HEK293 (cell line): ENCODE measurements at regions not wholly inside any gene's neighbourhood (a gene's known extent, or its start where the extent isn't known, plus 50 kb on each side); places are given as distances from the start of the nearest gene placed in this dataset.
A peak's percentile ranks its signal among the peaks of the same experiment; 100 is the strongest.

Source experiments
- CTCF ChIA-PET: fragments of 350-600 bp; formaldehyde crosslinking; extraction: SDS; loops from one replicate; lab custom pipeline; 2021; ENCODE audit warnings: antibody characterized with exemption; lab: Yijun Ruan, JAX
- POLR2A ChIA-PET: fragments of 300-600 bp; formaldehyde crosslinking; extraction: SDS; loops from one replicate; lab custom pipeline; 2020; ENCODE audit warnings: antibody characterized with exemption, inconsistent platforms; lab: Yijun Ruan, JAX
- H3K27ac ChIP-seq: fragments of 200-500 bp; sonication (Bioruptor generic); 2 replicates; pipeline ENCODE4 v1.5.1; 2014; ENCODE audit warnings: low read depth, low read length, control low read depth, inconsistent platforms; ENCODE audit errors: extremely low read depth
- H3K36me3 ChIP-seq, 2 experiments: fragments of 200-500 bp in 1 of 2; sonication (Bioruptor generic) in 1 of 2; 1 replicate in 1 of 2; 2 replicates in 1 of 2; pipeline ENCODE4 v1.5.1; 2014 to 2017; ENCODE audit warnings: inconsistent platforms in 2 of 2, low read length in 2 of 2; ENCODE audit not compliant: control insufficient read depth in 2 of 2, insufficient read depth in 1 of 2
- H3K4me1 ChIP-seq: fragments of 200-500 bp; sonication (Bioruptor generic); 2 replicates; pipeline ENCODE4 v1.5.1; 2014; ENCODE audit warnings: mild to moderate bottlenecking, low read length, inconsistent platforms; ENCODE audit not compliant: control insufficient read depth, insufficient read depth
- H3K4me3 ChIP-seq: 2 replicates; pipeline ENCODE4 v1.5.1; 2011; ENCODE audit warnings: low read depth, mild to moderate bottlenecking, control low read depth, low read length, moderate library complexity
- H3K9me3 ChIP-seq: fragments of 200-500 bp; sonication (Bioruptor generic); 2 replicates; pipeline ENCODE4 v1.5.1; 2014; ENCODE audit warnings: low read depth, low read length, inconsistent platforms; ENCODE audit not compliant: control insufficient read depth, insufficient read depth
- GFI1B ChIP-seq: fragments of 450-650 bp; formaldehyde crosslinking; IDR thresholded peaks from 2 replicates; pipeline ENCODE4 v1.5.1; 2016; ENCODE audit warnings: missing biosample characterization, missing genetic modification characterization
- MYNN ChIP-seq: fragments of 450-650 bp; formaldehyde crosslinking; IDR thresholded peaks from 2 replicates; pipeline ENCODE4 v1.5.1; 2016; ENCODE audit warnings: missing biosample characterization, missing genetic modification characterization, borderline replicate concordance
- REPIN1 ChIP-seq: fragments of 450-650 bp; formaldehyde crosslinking; IDR thresholded peaks from 2 replicates; pipeline ENCODE4 v1.5.1; 2017; ENCODE audit warnings: missing biosample characterization, missing genetic modification characterization, low read depth
- SALL2 ChIP-seq: fragments of 450-650 bp; formaldehyde crosslinking; IDR thresholded peaks from 2 replicates; pipeline ENCODE4 v1.5.0; 2017; ENCODE audit warnings: missing biosample characterization, mild to moderate bottlenecking, missing genetic modification characterization, borderline replicate concordance
- ZFHX2 ChIP-seq: fragments of 450-650 bp; formaldehyde crosslinking; conservative IDR thresholded peaks from 2 replicates; pipeline ENCODE4 v1.5.1; 2016; ENCODE audit warnings: missing biosample characterization, missing genetic modification characterization
- ZNF16 ChIP-seq: fragments of 450-650 bp; formaldehyde crosslinking; IDR thresholded peaks from 2 replicates; pipeline ENCODE4 v1.5.1; 2016; ENCODE audit warnings: low read depth, missing biosample characterization, missing genetic modification characterization
- ZNF211 ChIP-seq: fragments of 450-650 bp; formaldehyde crosslinking; IDR thresholded peaks from 2 replicates; pipeline ENCODE4 v1.5.1; 2016; ENCODE audit warnings: low read depth, missing biosample characterization, missing genetic modification characterization
- ZNF239 ChIP-seq: fragments of 450-650 bp; formaldehyde crosslinking; IDR thresholded peaks from 2 replicates; pipeline ENCODE4 v1.5.1; 2016; ENCODE audit warnings: missing biosample characterization, missing genetic modification characterization
- ZNF548 ChIP-seq: fragments of 450-650 bp; formaldehyde crosslinking; IDR thresholded peaks from 2 replicates; pipeline ENCODE4 v1.5.1; 2016; ENCODE audit warnings: missing biosample characterization, missing genetic modification characterization
- ZNF623 ChIP-seq: fragments of 450-650 bp; formaldehyde crosslinking; IDR thresholded peaks from 2 replicates; pipeline ENCODE4 v1.5.1; 2016; ENCODE audit warnings: missing biosample characterization, missing genetic modification characterization
- ZNF629 ChIP-seq: fragments of 450-650 bp; formaldehyde crosslinking; IDR thresholded peaks from 2 replicates; pipeline ENCODE4 v1.5.1; 2017; ENCODE audit warnings: missing biosample characterization, missing genetic modification characterization
- TF ChIP-seq, protein P1 (sequence below): fragments of 450-650 bp; formaldehyde crosslinking; IDR thresholded peaks from 2 replicates; pipeline ENCODE4 v1.5.1; 2016; ENCODE audit warnings: missing biosample characterization, missing genetic modification characterization, borderline replicate concordance
- TF ChIP-seq, protein P2 (sequence below): fragments of 450-650 bp; formaldehyde crosslinking; IDR thresholded peaks from 2 replicates; pipeline ENCODE4 v1.5.1; 2016; ENCODE audit warnings: missing biosample characterization, missing genetic modification characterization
- TF ChIP-seq, protein P3 (sequence below): fragments of 450-650 bp; formaldehyde crosslinking; IDR thresholded peaks from 2 replicates; pipeline ENCODE4 v1.5.1; 2016; ENCODE audit warnings: missing biosample characterization, missing genetic modification characterization
- TF ChIP-seq, protein P4 (sequence below): fragments of 450-650 bp; formaldehyde crosslinking; optimal IDR thresholded peaks from 2 replicates; pipeline ENCODE3; 2016; ENCODE audit warnings: missing biosample characterization, mild to moderate bottlenecking, missing genetic modification characterization

DNA sequence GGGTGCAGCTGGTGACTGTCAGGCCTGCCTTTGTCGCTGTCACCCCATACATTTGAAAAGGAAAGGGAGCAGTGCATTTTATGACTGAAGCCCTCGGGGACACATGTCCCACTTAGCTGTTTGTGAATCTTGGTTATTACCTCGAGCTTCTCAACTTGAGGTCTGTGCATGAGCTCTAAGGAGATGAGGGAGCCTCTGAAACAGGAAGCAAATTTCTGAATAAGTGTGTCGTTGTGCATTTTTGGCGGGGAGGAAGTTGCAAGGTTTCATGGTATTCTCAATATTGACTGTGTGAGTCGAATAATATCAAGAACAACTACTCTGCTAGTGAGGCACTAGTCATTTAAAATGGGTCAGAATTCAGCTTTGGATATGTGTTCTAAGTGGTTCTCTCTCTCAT, 149.7 kb upstream of the PLET1 start:
- TF ChIP-seq, protein P1, sequence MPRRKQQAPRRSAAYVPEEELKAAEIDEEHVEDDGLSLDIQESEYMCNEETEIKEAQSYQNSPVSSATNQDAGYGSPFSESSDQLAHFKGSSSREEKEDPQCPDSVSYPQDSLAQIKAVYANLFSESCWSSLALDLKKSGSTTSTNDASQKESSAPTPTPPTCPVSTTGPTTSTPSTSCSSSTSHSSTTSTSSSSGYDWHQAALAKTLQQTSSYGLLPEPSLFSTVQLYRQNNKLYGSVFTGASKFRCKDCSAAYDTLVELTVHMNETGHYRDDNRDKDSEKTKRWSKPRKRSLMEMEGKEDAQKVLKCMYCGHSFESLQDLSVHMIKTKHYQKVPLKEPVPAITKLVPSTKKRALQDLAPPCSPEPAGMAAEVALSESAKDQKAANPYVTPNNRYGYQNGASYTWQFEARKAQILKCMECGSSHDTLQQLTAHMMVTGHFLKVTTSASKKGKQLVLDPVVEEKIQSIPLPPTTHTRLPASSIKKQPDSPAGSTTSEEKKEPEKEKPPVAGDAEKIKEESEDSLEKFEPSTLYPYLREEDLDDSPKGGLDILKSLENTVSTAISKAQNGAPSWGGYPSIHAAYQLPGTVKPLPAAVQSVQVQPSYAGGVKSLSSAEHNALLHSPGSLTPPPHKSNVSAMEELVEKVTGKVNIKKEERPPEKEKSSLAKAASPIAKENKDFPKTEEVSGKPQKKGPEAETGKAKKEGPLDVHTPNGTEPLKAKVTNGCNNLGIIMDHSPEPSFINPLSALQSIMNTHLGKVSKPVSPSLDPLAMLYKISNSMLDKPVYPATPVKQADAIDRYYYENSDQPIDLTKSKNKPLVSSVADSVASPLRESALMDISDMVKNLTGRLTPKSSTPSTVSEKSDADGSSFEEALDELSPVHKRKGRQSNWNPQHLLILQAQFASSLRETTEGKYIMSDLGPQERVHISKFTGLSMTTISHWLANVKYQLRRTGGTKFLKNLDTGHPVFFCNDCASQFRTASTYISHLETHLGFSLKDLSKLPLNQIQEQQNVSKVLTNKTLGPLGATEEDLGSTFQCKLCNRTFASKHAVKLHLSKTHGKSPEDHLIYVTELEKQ (tag by site-specific recombination), result no peak
- TF ChIP-seq ZNF16 (tag by site-specific recombination), result no peak
- TF ChIP-seq, protein P2, sequence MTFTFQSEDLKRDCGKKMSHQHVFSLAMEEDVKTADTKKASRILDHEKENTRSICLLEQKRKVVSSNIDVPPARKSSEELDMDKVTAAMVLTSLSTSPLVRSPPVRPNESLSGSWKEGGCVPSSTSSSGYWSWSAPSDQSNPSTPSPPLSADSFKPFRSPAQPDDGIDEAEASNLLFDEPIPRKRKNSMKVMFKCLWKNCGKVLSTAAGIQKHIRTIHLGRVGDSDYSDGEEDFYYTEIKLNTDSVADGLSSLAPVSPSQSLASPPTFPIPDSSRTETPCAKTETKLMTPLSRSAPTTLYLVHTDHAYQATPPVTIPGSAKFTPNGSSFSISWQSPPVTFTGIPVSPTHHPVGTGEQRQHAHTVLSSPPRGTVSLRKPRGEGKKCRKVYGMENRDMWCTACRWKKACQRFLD (tag by site-specific recombination), result no peak
- TF ChIP-seq SALL2 (tag by site-specific recombination), result no peak
- POLR2A ChIA-PET, result no interaction called here
- Histone ChIP-seq H3K27ac (no peak overlapping the region), H3K4me3 (no peak overlapping the region), H3K9me3 (no peaks in the 10 kb centered on the region), H3K36me3 (no peaks in the 10 kb centered on the region), H3K4me1 (no peaks in the 10 kb centered on the region)
- CTCF ChIA-PET, result interaction anchor here (0.7 kb wide), 1 partner anchor 177 kb away, joined by 3 read pairs; no protein-coding TSS in a partner anchor

DNA sequence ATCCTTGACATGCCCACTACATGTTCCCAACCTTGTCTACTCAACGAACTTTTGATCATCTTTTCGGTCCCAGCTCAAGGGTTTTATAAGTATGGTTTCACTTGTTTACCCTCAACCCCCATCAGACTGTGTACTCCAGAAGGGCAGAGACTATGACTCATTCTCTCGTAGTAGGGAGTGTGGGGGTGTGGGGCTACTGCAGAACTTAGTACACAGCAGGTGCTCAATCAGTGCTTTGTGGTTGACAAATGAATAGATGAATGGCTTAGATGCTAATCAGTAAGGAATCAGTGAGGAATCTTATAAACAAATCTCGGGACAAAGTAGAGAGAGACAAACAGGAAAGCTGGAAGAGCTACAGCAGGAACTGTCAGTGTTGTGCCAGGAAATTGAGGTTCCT, 151.7 kb upstream of the PLET1 start:
- Histone ChIP-seq H3K4me1 (no peaks in the 10 kb centered on the region), H3K4me3 (no peak overlapping the region), H3K9me3 (no peaks in the 10 kb centered on the region), H3K36me3 (no peaks in the 10 kb centered on the region), H3K27ac (no peak overlapping the region)
- POLR2A ChIA-PET, result no interaction called here
- TF ChIP-seq, protein P3, sequence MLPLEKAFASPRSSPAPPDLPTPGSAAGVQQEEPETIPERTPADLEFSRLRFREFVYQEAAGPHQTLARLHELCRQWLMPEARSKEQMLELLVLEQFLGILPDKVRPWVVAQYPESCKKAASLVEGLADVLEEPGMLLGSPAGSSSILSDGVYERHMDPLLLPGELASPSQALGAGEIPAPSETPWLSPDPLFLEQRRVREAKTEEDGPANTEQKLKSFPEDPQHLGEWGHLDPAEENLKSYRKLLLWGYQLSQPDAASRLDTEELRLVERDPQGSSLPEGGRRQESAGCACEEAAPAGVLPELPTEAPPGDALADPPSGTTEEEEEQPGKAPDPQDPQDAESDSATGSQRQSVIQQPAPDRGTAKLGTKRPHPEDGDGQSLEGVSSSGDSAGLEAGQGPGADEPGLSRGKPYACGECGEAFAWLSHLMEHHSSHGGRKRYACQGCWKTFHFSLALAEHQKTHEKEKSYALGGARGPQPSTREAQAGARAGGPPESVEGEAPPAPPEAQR (tag by site-specific recombination), result no peak
- TF ChIP-seq ZNF239 (tag by site-specific recombination), result no peak
- no peak for TF ChIP-seq ZNF629
- peak; percentile 14; the same call in 1 of the 2 replicates for TF ChIP-seq ZFHX2 (tag by site-specific recombination)
- TF ChIP-seq GFI1B (tag by site-specific recombination), result 0 out of 2 replicates have a peak, but pooled peaks have one; percentile 52
- TF ChIP-seq REPIN1 (tag by site-specific recombination), result no peak
- TF ChIP-seq MYNN, result no peak
- TF ChIP-seq, protein P4, sequence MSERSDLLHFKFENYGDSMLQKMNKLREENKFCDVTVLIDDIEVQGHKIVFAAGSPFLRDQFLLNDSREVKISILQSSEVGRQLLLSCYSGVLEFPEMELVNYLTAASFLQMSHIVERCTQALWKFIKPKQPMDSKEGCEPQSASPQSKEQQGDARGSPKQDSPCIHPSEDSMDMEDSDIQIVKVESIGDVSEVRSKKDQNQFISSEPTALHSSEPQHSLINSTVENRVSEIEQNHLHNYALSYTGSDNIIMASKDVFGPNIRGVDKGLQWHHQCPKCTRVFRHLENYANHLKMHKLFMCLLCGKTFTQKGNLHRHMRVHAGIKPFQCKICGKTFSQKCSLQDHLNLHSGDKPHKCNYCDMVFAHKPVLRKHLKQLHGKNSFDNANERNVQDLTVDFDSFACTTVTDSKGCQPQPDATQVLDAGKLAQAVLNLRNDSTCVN, result no peak
- no peak for TF ChIP-seq ZNF623
- CTCF ChIA-PET, result interaction anchor here (0.8 kb wide), 1 partner anchor 29 kb away, joined by 3 read pairs; no protein-coding TSS in a partner anchor

DNA sequence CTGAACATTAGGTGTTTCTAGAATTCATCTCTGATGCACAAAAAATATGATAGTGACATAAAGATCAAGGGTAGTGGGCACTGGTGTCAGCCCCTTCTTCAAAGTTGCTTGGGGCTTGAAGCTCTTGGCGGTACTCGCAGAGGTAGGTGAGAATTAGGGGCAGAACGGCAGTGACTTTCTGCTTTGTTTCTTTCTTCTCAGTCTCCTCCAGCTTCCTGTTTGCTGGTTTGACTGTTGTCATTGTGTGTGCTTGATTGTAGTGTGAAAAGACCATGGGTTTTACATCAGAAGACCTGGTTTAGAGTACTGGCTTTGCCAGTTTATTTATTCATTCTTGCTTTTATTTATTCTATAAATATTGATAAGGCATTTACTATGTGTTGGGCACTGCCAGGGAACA, 156.7 kb upstream of the PLET1 start:
- POLR2A ChIA-PET, result no interaction called here
- Histone ChIP-seq H3K9me3 (no peaks in the 10 kb centered on the region), H3K4me1 (no peaks in the 10 kb centered on the region), H3K4me3 (no peak overlapping the region), H3K36me3 (no peaks in the 10 kb centered on the region), H3K27ac (no peak overlapping the region)
- TF ChIP-seq ZFHX2 (tag by site-specific recombination) (no peak), ZNF548 (tag by site-specific recombination) (no peak), ZNF211 (tag by site-specific recombination) (no peak)
- CTCF ChIA-PET, result no interaction called here
